Activated B cell treated with CpG ODN at 0.5 μM for 24 hours (primary cell): ENCODE measurements at regions not wholly inside any gene's neighbourhood (a gene's known extent, or its start where the extent isn't known, plus 50 kb on each side); places are given as distances from the start of the nearest gene placed in this dataset.
A peak's percentile ranks its signal among the peaks of the same experiment; 100 is the strongest.

ENCODE experiments used
- ATAC-seq: fragments of 200-7000 bp; cut with Tn5 transposase; one replicate; pipeline ENCODE4 v1.10.0; 2021; ENCODE audit warnings: low read depth, mild to moderate bottlenecking, moderate library complexity
- CTCF ChIA-PET: fragments of 350-600 bp; sonication (Branson Sonifier 250); formaldehyde crosslinking; loops from one replicate; lab custom pipeline; 2021; ENCODE audit warnings: antibody characterized with exemption; lab: Charles Lee
- POLR2A ChIA-PET: fragments of 350-600 bp; sonication (Branson Sonifier 250); formaldehyde crosslinking; loops from one replicate; lab custom pipeline; 2021; ENCODE audit warnings: antibody characterized with exemption; lab: Charles Lee
- DNase-seq: peaks from one replicate; pipeline ENCODE4 v3.0.0; 2022
- H3K27ac Mint-ChIP-seq: one replicate; pipeline ENCODE4 v1.8.0; 2020; ENCODE audit warnings: mixed read lengths
- H3K27me3 Mint-ChIP-seq: one replicate; pipeline ENCODE4 v1.8.0; 2021; ENCODE audit warnings: mixed read lengths
- H3K36me3 Mint-ChIP-seq: one replicate; pipeline ENCODE4 v1.8.0; 2021; ENCODE audit warnings: low read depth, mixed read lengths
- H3K4me1 Mint-ChIP-seq: one replicate; pipeline ENCODE4 v1.8.0; 2021; ENCODE audit warnings: mixed read lengths
- H3K4me3 Mint-ChIP-seq: one replicate; pipeline ENCODE4 v1.8.0; 2020; ENCODE audit warnings: mild to moderate bottlenecking, mixed read lengths
- H3K9me3 Mint-ChIP-seq: one replicate; pipeline ENCODE4 v1.8.0; 2020; ENCODE audit warnings: mixed read lengths
- CTCF ChIP-seq: fragments of 200-600 bp; IDR thresholded peaks from one replicate; pipeline ENCODE4 v1.8.0; 2022; ENCODE audit warnings: antibody characterized with exemption, mild to moderate bottlenecking
- intact Hi-C: fragments of 100-400 bp; cut with micrococcal nuclease; formaldehyde crosslinking; loops from one replicate; pipeline ENCODE4 v1.15.1; 2024

- no peaks in the 10 kb centered on the region for H3K27me3 Mint-ChIP-seq
- H3K36me3 Mint-ChIP-seq = peaks cover 61% of the 10 kb centered on the region
- TF ChIP-seq CTCF = no peak
- intact Hi-C loops = loop anchor here (5.0 kb wide), 2 partner anchors 92 to 152 kb away; partner anchors contain the start of gene NEDD9
- H3K9me3 Mint-ChIP-seq = no peaks in the 10 kb centered on the region
- ATAC-seq = peak; percentile 59
- peaks cover 44% of the 10 kb centered on the region for H3K4me1 Mint-ChIP-seq
- DNase-seq = no peak
- no peak overlapping the region for H3K4me3 Mint-ChIP-seq
- peak overlapping the region; percentile 28 for H3K27ac Mint-ChIP-seq
- ChIA-PET CTCF (no interaction called here), POLR2A (interaction anchor here (1.4 to 1.7 kb wide), 2 partner anchors 46 to 58 kb away, joined by 5 read pairs; no protein-coding TSS in a partner anchor)
Measured at GRCh38 chr6:11323666-11324452, 91.4 kb upstream of the NEDD9 start.

- ATAC-seq = no peak
- POLR2A ChIA-PET = interaction anchor here (1.7 kb wide), 1 partner anchor 60 kb away, joined by 5 read pairs; no protein-coding TSS in a partner anchor
Measured at GRCh38 chr6:11322252-11322885, 89.9 kb upstream of the NEDD9 start.

DNA sequence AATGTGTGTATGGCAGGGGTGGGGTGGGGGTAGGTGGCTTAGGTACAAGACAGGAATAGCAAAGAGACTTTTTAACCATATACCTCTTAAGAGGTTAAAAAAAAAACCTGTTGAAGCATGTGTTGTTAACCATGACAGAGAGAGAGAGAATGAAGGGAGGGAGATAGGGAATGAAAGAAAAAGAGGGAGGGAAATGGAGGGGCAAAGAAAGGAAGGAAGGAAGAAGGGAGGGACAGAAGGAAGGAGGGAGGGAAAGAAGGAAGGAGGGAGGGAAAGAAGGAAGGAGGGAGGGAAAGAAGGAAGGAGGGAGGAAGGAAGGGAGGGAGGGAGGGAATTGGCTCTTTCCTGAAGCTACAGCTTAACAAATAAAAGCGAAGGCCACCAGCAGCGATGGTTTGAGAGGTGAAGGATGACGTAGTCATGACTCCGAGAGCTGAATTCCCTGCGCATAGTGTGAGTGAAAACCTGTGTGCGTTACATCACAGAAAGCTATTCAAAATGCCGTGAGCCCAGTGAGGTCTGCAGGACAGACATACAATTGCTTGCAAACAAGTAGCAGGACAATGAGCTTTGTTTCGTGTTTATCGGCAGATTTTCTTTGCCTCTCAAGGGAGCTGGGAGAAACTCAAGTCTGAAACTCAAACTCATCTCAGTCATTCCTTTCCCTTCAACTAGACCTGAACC lies 88.6 kb upstream of the NEDD9 start:
- no peaks in the 10 kb centered on the region for H3K27me3 Mint-ChIP-seq
- no peak overlapping the region for H3K27ac Mint-ChIP-seq
- H3K4me3 Mint-ChIP-seq = no peak overlapping the region
- DNase-seq (no peak), ATAC-seq (no peak)
- peaks cover 59% of the 10 kb centered on the region for H3K36me3 Mint-ChIP-seq
- ChIA-PET POLR2A (no interaction called here), CTCF (no interaction called here)
- no peak for TF ChIP-seq CTCF
- intact Hi-C loops = loop anchor here (5.0 kb wide), 2 partner anchors 89 to 149 kb away; partner anchors contain the start of gene NEDD9
- H3K4me1 Mint-ChIP-seq = peaks cover 44% of the 10 kb centered on the region
- H3K9me3 Mint-ChIP-seq = no peaks in the 10 kb centered on the region

More at GRCh38 chr6:11322252-11322885, 89.9 kb upstream of the NEDD9 start:
- CTCF ChIA-PET = no interaction called here
- Mint-ChIP-seq H3K36me3 (peaks cover 57% of the 10 kb centered on the region), H3K4me1 (peaks cover 49% of the 10 kb centered on the region), H3K9me3 (no peaks in the 10 kb centered on the region), H3K4me3 (no peak overlapping the region), H3K27ac (no peak overlapping the region), H3K27me3 (no peaks in the 10 kb centered on the region)
- DNase-seq = no peak
- intact Hi-C loops = loop anchor here (5.0 kb wide), 2 partner anchors 90 to 150 kb away; partner anchors contain the start of gene NEDD9
- no peak for TF ChIP-seq CTCF

DNA sequence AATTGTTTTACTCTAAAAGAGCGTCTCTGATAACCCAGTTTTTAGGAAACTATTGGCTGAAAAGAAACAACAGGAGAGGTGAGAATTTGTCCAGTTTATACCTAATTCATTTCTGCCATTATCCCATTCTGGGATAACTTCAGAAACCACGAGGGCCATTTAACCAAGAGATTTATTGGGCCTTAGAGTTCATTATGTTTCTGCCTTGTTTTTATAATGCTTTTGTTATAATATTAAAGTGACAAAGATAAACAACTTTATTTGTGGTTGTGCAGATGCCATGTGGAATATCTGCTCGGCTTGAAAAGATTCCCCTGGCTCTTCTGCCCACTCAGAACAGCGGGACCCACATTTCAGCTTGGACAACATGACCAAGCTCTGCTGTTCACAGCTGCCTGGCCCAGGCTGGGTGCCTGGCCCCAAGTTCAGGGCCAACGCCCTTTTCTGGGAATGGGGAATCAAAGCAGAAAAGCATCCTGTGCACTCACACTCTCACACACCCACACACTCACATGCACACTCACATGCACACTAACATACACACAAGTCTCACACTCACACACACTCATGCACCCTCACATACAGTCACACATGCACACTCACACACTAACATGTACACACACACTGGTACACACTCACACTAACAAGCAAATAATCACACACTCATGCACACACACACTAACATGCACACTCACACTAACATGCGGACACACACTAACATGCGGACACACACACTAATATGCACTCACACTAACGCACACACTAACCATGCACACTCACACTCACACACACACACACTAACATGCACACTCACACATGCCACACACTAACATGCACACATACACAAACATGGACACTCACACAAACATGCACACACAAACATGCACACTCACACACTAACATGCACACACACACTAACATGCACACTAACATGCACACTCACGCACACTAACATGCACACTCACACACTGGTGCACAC lies 86.7 kb upstream of the NEDD9 start:
- Mint-ChIP-seq H3K4me1 (peaks cover 34% of the 10 kb centered on the region), H3K27me3 (no peaks in the 10 kb centered on the region), H3K9me3 (no peaks in the 10 kb centered on the region), H3K27ac (peak overlapping the region; percentile 42), H3K4me3 (no peak overlapping the region), H3K36me3 (peaks cover 62% of the 10 kb centered on the region)
- ChIA-PET POLR2A (interaction anchor here (0.8 to 1.7 kb wide), 3 partner anchors 19 to 109 kb away, joined by 3 to 8 read pairs (median 3); no protein-coding TSS in a partner anchor), CTCF (interaction anchor here (1.6 kb wide), 1 partner anchor 176 kb away, joined by 8 read pairs; no protein-coding TSS in a partner anchor)
- ATAC-seq = no peak
- no peak for DNase-seq
- intact Hi-C loops = loop anchor here (1.0 to 2.0 kb wide), 3 partner anchors 14 to 173 kb away; no protein-coding TSS in a partner anchor
- no peak for TF ChIP-seq CTCF
